ENCODE measurements at regions not wholly inside any gene's neighbourhood (a gene's known extent, or its start where the extent isn't known, plus 50 kb on each side); places are given as distances from the start of the nearest gene placed in this dataset.
"Not testable (repeated sequence)": the region's sequence is repeated elsewhere in the genome, so short reads cannot be mapped to it uniquely, and the experiment has no call there.

- no peak overlapping the region for H3K27ac Mint-ChIP-seq
- H3K9me3 Mint-ChIP-seq = peaks cover 46% of the 10 kb centered on the region
- no peak overlapping the region for H3K4me3 Mint-ChIP-seq
- no peaks in the 10 kb centered on the region for H3K4me1 Mint-ChIP-seq
- H3K27me3 Mint-ChIP-seq (ENCODE audit: low read depth) = no peaks in the 10 kb centered on the region
- TF ChIP-seq, protein P1, sequence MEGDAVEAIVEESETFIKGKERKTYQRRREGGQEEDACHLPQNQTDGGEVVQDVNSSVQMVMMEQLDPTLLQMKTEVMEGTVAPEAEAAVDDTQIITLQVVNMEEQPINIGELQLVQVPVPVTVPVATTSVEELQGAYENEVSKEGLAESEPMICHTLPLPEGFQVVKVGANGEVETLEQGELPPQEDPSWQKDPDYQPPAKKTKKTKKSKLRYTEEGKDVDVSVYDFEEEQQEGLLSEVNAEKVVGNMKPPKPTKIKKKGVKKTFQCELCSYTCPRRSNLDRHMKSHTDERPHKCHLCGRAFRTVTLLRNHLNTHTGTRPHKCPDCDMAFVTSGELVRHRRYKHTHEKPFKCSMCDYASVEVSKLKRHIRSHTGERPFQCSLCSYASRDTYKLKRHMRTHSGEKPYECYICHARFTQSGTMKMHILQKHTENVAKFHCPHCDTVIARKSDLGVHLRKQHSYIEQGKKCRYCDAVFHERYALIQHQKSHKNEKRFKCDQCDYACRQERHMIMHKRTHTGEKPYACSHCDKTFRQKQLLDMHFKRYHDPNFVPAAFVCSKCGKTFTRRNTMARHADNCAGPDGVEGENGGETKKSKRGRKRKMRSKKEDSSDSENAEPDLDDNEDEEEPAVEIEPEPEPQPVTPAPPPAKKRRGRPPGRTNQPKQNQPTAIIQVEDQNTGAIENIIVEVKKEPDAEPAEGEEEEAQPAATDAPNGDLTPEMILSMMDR (IDR thresholded peaks at IDR 0.05; ENCODE audit: unreplicated experiment) = no peak
- no peak for DNase-seq (ENCODE audit: low spot score in 2 of 2, unreplicated experiment in 2 of 2)
- peaks cover 2% of the 10 kb centered on the region for H3K36me3 Mint-ChIP-seq
Observed at GRCh38 chr17:22277595-22277994, 585.3 kb downstream of the KCNJ18 start.

DNA sequence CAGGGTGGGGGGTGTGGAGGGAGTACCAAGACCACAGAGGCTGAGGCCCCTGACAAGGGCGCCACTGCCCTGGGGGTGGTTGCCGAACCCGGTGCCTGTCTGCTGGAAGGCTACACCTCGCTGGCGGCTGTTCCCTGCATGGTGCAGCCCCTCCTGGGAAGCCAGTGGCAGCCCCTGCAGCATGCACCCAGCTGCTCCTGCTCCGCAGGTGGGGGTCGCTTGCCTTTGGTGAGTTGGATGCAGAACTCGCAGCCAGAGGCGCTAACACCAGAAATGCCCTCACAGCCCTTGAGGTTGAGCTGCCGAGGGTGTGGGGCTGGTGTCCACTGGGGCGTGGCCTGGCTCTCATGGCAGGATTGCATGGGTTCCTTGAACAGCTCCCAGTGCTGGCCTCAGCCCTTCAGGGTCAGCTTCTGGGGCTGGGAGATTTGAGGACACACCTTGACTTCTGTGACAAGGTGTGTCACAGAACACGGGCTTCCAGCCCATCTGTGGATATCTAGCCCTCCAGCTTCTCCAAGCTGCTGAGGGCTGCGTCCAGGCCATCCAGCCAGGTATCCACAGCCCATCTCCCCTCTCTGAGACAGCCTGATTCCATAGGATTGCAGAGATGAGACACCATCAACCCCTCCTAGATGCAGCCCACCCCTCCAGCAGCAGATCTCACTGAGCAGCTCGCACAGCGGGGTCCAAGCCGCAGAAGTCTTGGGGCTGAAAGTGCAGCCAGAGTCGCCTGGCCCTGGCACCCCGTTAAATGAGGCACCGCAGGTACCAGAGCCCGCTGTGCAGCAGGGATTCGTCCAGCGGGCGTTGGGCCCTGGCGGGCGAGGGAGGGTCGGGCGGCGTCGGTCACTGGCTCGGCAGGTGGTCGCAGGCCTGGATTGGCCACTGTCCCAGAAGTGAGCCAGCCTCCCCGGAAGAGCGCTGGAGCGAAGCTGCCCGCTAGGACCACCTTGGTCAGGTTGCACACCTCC lies 586.3 kb downstream of the KCNJ18 start:
- TF ChIP-seq, protein P1 (IDR thresholded peaks at IDR 0.05; ENCODE audit: unreplicated experiment) = no peak
- no peaks in the 10 kb centered on the region for H3K4me1 Mint-ChIP-seq
- no peak for DNase-seq (ENCODE audit: low spot score in 2 of 2, unreplicated experiment in 2 of 2)
- H3K27ac Mint-ChIP-seq = no peak overlapping the region
- H3K4me3 Mint-ChIP-seq = no peak overlapping the region
- H3K9me3 Mint-ChIP-seq = peaks cover 56% of the 10 kb centered on the region
- peaks cover 2% of the 10 kb centered on the region for H3K36me3 Mint-ChIP-seq
- H3K27me3 Mint-ChIP-seq (ENCODE audit: low read depth) = no peaks in the 10 kb centered on the region

DNA sequence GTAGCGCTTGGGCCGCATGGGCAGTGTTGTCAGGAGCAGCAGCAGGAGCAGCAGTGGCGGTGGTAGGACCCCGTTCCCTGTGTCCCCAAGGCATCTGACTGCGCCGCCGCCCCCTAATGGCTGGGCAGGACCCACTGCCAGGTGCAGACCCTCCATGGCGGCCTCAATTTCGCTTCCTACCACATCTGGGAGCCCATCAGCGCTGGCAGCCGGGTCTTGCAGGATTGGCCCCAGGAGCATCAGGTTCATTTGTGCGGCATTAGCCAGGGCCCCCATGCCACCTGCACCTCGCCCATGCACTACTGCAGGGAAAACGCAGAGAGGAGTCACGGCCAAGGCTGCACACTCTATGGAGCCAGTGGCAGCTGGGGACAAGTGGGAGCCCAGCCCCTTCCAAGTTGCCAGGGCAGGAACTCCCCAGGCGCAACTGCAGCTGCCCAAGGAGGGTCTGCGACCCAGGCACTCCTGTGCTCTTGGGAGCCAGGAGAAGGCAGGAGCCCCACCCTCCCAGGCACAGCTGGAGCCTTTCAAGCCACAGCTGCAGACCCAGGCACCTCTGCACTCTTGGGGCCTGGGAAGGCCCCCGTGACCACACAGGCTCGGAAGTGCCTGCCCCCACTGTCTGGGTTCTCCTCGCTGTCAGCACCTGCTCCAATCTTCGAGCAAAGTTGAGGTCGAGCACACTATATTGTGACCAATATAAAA lies 594.2 kb downstream of the KCNJ18 start:
- H3K4me1 Mint-ChIP-seq = no peaks in the 10 kb centered on the region
- DNase-seq (ENCODE audit: low spot score in 2 of 2, unreplicated experiment in 2 of 2) = no peak
- H3K9me3 Mint-ChIP-seq = peaks cover 32% of the 10 kb centered on the region
- no peak overlapping the region for H3K4me3 Mint-ChIP-seq
- H3K27me3 Mint-ChIP-seq (ENCODE audit: low read depth) = no peaks in the 10 kb centered on the region
- H3K36me3 Mint-ChIP-seq = no peaks in the 10 kb centered on the region
- TF ChIP-seq, protein P1 (IDR thresholded peaks at IDR 0.05; ENCODE audit: unreplicated experiment) = no peak
- H3K27ac Mint-ChIP-seq = no peak overlapping the region

DNA sequence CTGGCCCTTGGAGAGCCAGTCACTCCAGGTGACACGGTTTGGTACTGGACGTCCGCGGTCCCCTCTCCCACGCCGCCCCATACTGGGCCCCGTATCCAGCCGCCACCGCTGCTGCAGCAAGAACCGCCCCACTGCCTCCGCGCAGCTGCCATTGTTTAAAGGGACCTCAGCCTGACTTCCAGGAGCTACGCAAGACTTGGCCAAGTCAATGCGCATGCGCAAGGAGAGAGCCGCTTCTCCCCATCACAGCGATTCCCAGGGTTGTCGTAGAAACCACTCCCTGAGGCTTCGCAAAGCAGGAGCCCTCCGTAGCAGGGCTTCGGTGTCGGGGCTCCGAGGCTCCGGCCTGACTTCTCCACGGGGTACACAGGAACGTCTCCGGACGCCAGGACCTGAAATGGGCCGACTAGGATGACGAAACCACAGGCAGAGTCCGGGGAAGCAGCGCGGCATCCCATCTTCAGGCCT lies 606.2 kb downstream of the KCNJ18 start:
- H3K4me3 Mint-ChIP-seq; DNase-seq (ENCODE audit: low spot score in 2 of 2, unreplicated experiment in 2 of 2); H3K27ac Mint-ChIP-seq; H3K27me3 Mint-ChIP-seq (ENCODE audit: low read depth); H3K36me3 Mint-ChIP-seq; H3K4me1 Mint-ChIP-seq: not testable (repeated sequence)
- peaks cover 41% of the 10 kb centered on the region for H3K9me3 Mint-ChIP-seq

- Mint-ChIP-seq H3K27ac (no peak overlapping the region), H3K9me3 (peaks cover 45% of the 10 kb centered on the region), H3K27me3 (ENCODE audit: low read depth) (no peaks in the 10 kb centered on the region), H3K36me3 (peaks cover 9% of the 10 kb centered on the region), H3K4me1 (no peaks in the 10 kb centered on the region), H3K4me3 (no peak overlapping the region)
- TF ChIP-seq, protein P1 (IDR thresholded peaks at IDR 0.05; ENCODE audit: unreplicated experiment) = no peak
- DNase-seq (ENCODE audit: low spot score in 2 of 2, unreplicated experiment in 2 of 2) = no peak
Observed at GRCh38 chr17:22300177-22300576, 607.9 kb downstream of the KCNJ18 start.

Data from mesothelial cell of epicardium (in vitro differentiated cells).